AG10803 (cell line): ENCODE measurements at regions not wholly inside any gene's neighbourhood (a gene's known extent, or its start where the extent isn't known, plus 50 kb on each side); places are given as distances from the start of the nearest gene placed in this dataset.

Experiments
- DNase-seq: peaks from one replicate; pipeline ENCODE4 v3.0.0; 2010; ENCODE audit warnings: low read depth
- H3K4me3 ChIP-seq: 2 replicates; pipeline ENCODE4 v1.5.1; 2011; ENCODE audit warnings: mild to moderate bottlenecking, low read length, control low read depth
- TF ChIP-seq, protein P1 (sequence below): conservative IDR thresholded peaks from 2 replicates; pipeline ENCODE4 v1.5.1; 2011; ENCODE audit warnings: mild to moderate bottlenecking, low read length, control low read depth, inconsistent platforms

DNA sequence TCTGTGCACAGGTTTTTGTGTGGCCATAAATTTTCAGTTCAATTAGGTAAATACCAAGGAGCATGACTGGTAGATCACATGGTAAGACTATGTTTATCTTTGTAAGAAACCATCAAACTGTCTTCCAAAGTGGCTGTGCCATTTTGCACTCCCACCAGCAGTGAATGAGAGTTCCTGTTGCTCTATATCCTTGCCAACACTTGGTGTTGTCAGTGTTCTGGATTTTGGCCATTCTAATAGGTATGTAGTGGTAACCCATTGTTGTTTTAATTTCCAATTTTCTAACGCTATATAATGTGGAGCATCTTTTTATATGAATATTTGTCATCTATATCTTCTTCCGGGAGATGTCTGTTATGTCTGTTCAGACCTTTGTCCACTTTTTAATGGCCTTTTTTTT lies 51.7 kb upstream of the MED4 start:
- no peak for DNase-seq
- TF ChIP-seq, protein P1, sequence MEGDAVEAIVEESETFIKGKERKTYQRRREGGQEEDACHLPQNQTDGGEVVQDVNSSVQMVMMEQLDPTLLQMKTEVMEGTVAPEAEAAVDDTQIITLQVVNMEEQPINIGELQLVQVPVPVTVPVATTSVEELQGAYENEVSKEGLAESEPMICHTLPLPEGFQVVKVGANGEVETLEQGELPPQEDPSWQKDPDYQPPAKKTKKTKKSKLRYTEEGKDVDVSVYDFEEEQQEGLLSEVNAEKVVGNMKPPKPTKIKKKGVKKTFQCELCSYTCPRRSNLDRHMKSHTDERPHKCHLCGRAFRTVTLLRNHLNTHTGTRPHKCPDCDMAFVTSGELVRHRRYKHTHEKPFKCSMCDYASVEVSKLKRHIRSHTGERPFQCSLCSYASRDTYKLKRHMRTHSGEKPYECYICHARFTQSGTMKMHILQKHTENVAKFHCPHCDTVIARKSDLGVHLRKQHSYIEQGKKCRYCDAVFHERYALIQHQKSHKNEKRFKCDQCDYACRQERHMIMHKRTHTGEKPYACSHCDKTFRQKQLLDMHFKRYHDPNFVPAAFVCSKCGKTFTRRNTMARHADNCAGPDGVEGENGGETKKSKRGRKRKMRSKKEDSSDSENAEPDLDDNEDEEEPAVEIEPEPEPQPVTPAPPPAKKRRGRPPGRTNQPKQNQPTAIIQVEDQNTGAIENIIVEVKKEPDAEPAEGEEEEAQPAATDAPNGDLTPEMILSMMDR: no peak
- H3K4me3 ChIP-seq: no peak overlapping the region

DNA sequence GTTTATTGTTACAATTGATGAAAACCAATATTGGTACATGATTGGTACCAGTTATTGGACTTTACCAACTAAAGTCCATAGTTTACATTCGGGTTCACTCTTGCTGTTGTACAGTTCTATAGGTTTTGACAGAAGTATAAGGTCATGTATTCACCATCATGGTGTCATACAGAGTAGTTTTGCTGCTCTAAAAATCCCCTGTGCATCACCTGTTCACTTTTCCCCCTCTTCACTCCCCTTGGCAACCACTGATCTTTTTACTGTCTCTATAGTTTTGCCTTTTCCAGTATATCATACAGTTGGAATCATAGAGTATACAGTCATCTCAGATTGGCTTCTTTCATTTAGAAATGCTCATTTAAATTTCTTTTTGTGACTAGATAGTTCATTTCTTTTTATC lies 51.2 kb upstream of the MED4 start:
- TF ChIP-seq, protein P1: no peak
- no peak overlapping the region for H3K4me3 ChIP-seq
- no peak for DNase-seq
